DND-41 (cell line): ENCODE measurements at regions not wholly inside any gene's neighbourhood (a gene's known extent, or its start where the extent isn't known, plus 50 kb on each side); places are given as distances from the start of the nearest gene placed in this dataset.

Experiments used
- ATAC-seq: fragments of 200-7000 bp; cut with Tn5 transposase; 3 replicates; pipeline ENCODE4 v1.9.1; 2021; ENCODE audit warnings: low read depth; ENCODE audit not compliant: insufficient read depth
- DNase-seq: peaks from one replicate; pipeline ENCODE4 v3.0.0-alpha.2; 2020
- H2AFZ ChIP-seq: 2 replicates; pipeline ENCODE4 v1.6.0; 2012; ENCODE audit warnings: low read depth, low read length
- H3K27ac ChIP-seq: 2 replicates; pipeline ENCODE4 v1.5.1; 2012; ENCODE audit warnings: low read length, inconsistent platforms
- H3K27me3 ChIP-seq: fragments of 200-600 bp; sonication (generic); 2 replicates; pipeline ENCODE4 v1.6.0; 2012; ENCODE audit warnings: low read length, mild to moderate bottlenecking, inconsistent platforms; ENCODE audit not compliant: insufficient read depth, poor library complexity
- H3K36me3 ChIP-seq: 2 replicates; pipeline ENCODE4 v1.5.1; 2012; ENCODE audit warnings: low read length, inconsistent platforms; ENCODE audit not compliant: insufficient read depth
- H3K4me1 ChIP-seq: 2 replicates; pipeline ENCODE4 v1.5.1; 2012; ENCODE audit warnings: mild to moderate bottlenecking, low read length; ENCODE audit not compliant: insufficient read depth
- H3K4me2 ChIP-seq: 2 replicates; pipeline ENCODE4 v1.6.0; 2012; ENCODE audit warnings: mild to moderate bottlenecking, moderate library complexity, low read length, inconsistent platforms; ENCODE audit not compliant: insufficient read depth
- H3K4me3 ChIP-seq, 2 experiments: fragments of 200-600 bp in 1 of 2; shearing (Covaris generic) in 1 of 2; 2 replicates each; pipeline ENCODE4 v1.5.1; 2012 to 2016; ENCODE audit warnings: inconsistent platforms in 2 of 2, low read length in 2 of 2, mild to moderate bottlenecking in 2 of 2, low read depth in 1 of 2, moderate library complexity in 1 of 2
- H3K79me2 ChIP-seq: 2 replicates; pipeline ENCODE4 v1.6.0; 2012; ENCODE audit warnings: low read length, inconsistent platforms; ENCODE audit not compliant: insufficient read depth
- H3K9ac ChIP-seq: 2 replicates; pipeline ENCODE4 v1.6.0; 2012; ENCODE audit warnings: low read depth, mild to moderate bottlenecking, inconsistent platforms, low read length, moderate library complexity
- H3K9me3 ChIP-seq: 2 replicates; pipeline ENCODE4 v1.5.1; 2012; ENCODE audit warnings: low read length, moderate library complexity, mild to moderate bottlenecking, inconsistent platforms; ENCODE audit not compliant: insufficient read depth, severe bottlenecking
- H4K20me1 ChIP-seq: 2 replicates; pipeline ENCODE4 v1.6.0; 2012; ENCODE audit warnings: low read length; ENCODE audit not compliant: insufficient read depth
- EZH2 ChIP-seq: IDR thresholded peaks from 3 replicates; pipeline ENCODE4 v1.6.1; 2012; ENCODE audit warnings: borderline replicate concordance, low read depth, mild to moderate bottlenecking, moderate library complexity, low read length, inconsistent platforms; ENCODE audit not compliant: severe bottlenecking
- TF ChIP-seq, protein P1 (sequence below): IDR thresholded peaks from 2 replicates; pipeline ENCODE4 v1.5.1; 2012; ENCODE audit warnings: borderline replicate concordance, low read length, moderate library complexity, mild to moderate bottlenecking; ENCODE audit not compliant: poor library complexity, severe bottlenecking; ENCODE audit errors: extremely low read depth

DNA sequence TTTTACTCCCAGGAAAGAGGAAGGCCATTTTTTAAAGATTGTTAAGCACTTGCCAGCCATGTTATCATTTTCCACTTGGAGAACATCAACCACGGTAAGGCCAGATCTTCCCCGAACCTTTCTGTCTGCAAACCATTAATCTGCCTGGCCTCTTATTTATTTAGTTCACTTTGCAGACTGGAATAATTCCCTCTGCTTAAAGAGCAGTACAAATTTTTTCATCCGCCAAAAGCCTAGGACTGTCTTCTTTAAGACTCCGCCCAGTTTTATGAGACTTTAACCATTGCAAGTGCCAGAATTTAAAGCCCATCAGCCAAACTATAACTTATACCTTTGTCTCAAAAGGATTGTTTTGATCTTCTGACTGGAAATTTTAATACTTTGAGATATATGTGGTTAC lies 426.3 kb downstream of the KCTD12 start:
- no peak overlapping the region for H3K4me3 ChIP-seq

DNA sequence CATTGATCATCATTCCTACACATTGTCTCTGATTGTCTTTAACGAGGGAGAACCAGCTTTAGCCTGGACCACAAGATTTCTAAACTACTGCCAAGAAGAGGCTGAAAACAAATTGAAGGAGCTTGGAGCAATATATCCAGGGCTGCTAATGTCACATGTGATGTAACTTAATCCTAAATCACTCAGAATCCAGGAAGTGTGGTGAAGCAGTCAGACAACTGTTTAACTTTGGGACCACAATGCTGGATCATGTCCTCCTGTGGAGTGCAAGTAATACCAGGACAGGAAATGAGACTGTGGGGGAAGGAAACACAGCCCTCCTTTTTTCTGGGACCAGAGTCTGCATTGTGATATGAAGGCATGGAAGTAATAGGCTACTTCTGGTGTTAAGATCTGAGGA lies 430.2 kb downstream of the KCTD12 start:
- no peak for ATAC-seq
- no peak for DNase-seq
- Histone ChIP-seq H3K4me3 (no peak overlapping the region), H3K79me2 (no peaks in the 10 kb centered on the region), H3K27me3 (no peaks in the 10 kb centered on the region), H4K20me1 (no peaks in the 10 kb centered on the region), H3K27ac (no peak overlapping the region), H3K9me3 (no peaks in the 10 kb centered on the region), H2AFZ (no peak overlapping the region), H3K4me2 (no peak overlapping the region), H3K9ac (no peak overlapping the region), H3K4me1 (no peaks in the 10 kb centered on the region), H3K36me3 (no peaks in the 10 kb centered on the region)
- no peak for TF ChIP-seq EZH2
- TF ChIP-seq, protein P1, sequence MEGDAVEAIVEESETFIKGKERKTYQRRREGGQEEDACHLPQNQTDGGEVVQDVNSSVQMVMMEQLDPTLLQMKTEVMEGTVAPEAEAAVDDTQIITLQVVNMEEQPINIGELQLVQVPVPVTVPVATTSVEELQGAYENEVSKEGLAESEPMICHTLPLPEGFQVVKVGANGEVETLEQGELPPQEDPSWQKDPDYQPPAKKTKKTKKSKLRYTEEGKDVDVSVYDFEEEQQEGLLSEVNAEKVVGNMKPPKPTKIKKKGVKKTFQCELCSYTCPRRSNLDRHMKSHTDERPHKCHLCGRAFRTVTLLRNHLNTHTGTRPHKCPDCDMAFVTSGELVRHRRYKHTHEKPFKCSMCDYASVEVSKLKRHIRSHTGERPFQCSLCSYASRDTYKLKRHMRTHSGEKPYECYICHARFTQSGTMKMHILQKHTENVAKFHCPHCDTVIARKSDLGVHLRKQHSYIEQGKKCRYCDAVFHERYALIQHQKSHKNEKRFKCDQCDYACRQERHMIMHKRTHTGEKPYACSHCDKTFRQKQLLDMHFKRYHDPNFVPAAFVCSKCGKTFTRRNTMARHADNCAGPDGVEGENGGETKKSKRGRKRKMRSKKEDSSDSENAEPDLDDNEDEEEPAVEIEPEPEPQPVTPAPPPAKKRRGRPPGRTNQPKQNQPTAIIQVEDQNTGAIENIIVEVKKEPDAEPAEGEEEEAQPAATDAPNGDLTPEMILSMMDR, result no peak

More for the DNA sequence above, 426.3 kb downstream of the KCTD12 start:
- H3K79me2 ChIP-seq, result no peaks in the 10 kb centered on the region
- ATAC-seq (no peak), DNase-seq (no peak)
- no peaks in the 10 kb centered on the region for H3K9me3 ChIP-seq
- no peak overlapping the region for H3K9ac ChIP-seq
- H4K20me1 ChIP-seq, result no peaks in the 10 kb centered on the region
- TF ChIP-seq, protein P1, result no peak
- TF ChIP-seq EZH2, result no peak
- no peak overlapping the region for H2AFZ ChIP-seq
- no peaks in the 10 kb centered on the region for H3K4me1 ChIP-seq
- H3K27me3 ChIP-seq, result no peaks in the 10 kb centered on the region
- no peak overlapping the region for H3K4me2 ChIP-seq
- no peak overlapping the region for H3K27ac ChIP-seq
- H3K36me3 ChIP-seq, result no peaks in the 10 kb centered on the region

DNA sequence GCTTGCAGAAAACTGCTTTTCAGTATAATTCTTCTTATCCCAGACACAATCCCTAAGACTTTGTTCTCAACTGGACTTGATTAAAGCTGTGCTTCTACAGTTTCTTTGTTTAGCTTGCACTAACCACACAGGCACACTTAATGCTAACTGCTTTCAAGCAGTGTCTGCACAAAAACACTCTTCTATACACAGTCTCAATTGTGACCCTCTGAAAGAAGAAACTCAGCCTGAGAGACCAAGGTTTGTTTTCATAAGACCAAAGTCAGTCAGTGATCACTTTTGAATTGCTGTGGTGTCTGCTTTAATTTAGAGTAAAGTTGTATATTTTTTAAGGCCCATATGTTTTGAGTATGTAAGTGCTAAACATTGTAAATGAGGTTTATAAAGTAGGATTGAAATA lies 431.2 kb downstream of the KCTD12 start:
- TF ChIP-seq, protein P1, result no peak
- no peak for TF ChIP-seq EZH2
- Histone ChIP-seq H2AFZ (no peak overlapping the region), H3K4me2 (no peak overlapping the region), H3K27ac (no peak overlapping the region), H3K4me3 (no peak overlapping the region), H3K27me3 (no peaks in the 10 kb centered on the region), H3K9ac (no peak overlapping the region), H3K4me1 (no peaks in the 10 kb centered on the region), H3K9me3 (no peaks in the 10 kb centered on the region), H3K79me2 (no peaks in the 10 kb centered on the region), H3K36me3 (no peaks in the 10 kb centered on the region), H4K20me1 (no peaks in the 10 kb centered on the region)
- DNase-seq (no peak), ATAC-seq (no peak)

DNA sequence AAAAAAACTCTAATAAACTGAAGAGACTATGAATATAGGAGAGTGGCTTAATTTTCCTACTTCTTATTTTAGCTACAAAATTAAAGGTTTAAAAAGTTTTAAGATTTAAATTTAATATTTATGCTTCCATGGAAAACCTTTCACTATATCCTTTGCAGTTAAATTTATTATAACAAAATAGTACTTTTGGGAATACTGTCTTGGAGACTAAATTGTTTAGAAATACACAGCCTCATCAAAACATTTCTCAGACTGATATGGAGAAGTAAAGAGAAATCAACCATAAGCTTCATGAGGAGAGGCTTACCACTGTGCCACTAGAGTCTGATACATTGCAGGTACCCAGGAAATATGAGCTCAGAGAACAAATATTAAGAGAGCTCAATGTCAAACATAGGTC lies 436.5 kb downstream of the KCTD12 start:
- Histone ChIP-seq H3K27ac (no peak overlapping the region), H3K79me2 (no peaks in the 10 kb centered on the region), H3K27me3 (no peaks in the 10 kb centered on the region), H3K9me3 (no peaks in the 10 kb centered on the region), H3K4me3 (no peak overlapping the region), H2AFZ (no peak overlapping the region), H3K9ac (no peak overlapping the region), H3K4me2 (no peak overlapping the region), H3K4me1 (no peaks in the 10 kb centered on the region), H3K36me3 (no peaks in the 10 kb centered on the region), H4K20me1 (no peaks in the 10 kb centered on the region)
- DNase-seq (no peak), ATAC-seq (no peak)
- TF ChIP-seq, protein P1, result no peak
- TF ChIP-seq EZH2, result no peak
